ENCODE measurements at regions not wholly inside any gene's neighbourhood (a gene's known extent, or its start where the extent isn't known, plus 50 kb on each side); places are given as distances from the start of the nearest gene placed in this dataset.

- CTCF ChIA-PET: no interaction called here
- no TSS peak for BruUV-seq (replicated peaks)
- peak overlapping the region; percentile 33 for H3K27ac Mint-ChIP-seq (ENCODE audit: unreplicated experiment)
- H3K4me3 Mint-ChIP-seq (ENCODE audit: low read depth, unreplicated experiment): no peak overlapping the region
- peaks cover 36% of the 10 kb centered on the region for H3K4me1 Mint-ChIP-seq (ENCODE audit: low read depth, unreplicated experiment)
- no peaks in the 10 kb centered on the region for H3K9me3 Mint-ChIP-seq (ENCODE audit: low read depth, unreplicated experiment)
- TF ChIP-seq CTCF (IDR thresholded peaks at IDR 0.05; ENCODE audit: unreplicated experiment): no peak
- peaks cover 11% of the 10 kb centered on the region for H3K36me3 Mint-ChIP-seq (ENCODE audit: insufficient read depth, unreplicated experiment)
- intact Hi-C loops (cut with micrococcal nuclease; ENCODE audit: unreplicated experiment): no loop called here
- no peak for DNase-seq
- no peaks in the 10 kb centered on the region for H3K27me3 Mint-ChIP-seq (ENCODE audit: unreplicated experiment)
Measured at GRCh38 chr9:16057541-16057940, 504.7 kb downstream of the CCDC171 start.

- TF ChIP-seq CTCF (IDR thresholded peaks at IDR 0.05; ENCODE audit: unreplicated experiment): no peak
- CTCF ChIA-PET: no interaction called here
- Mint-ChIP-seq H3K27me3 (ENCODE audit: unreplicated experiment) (no peaks in the 10 kb centered on the region), H3K9me3 (ENCODE audit: low read depth, unreplicated experiment) (no peaks in the 10 kb centered on the region), H3K4me1 (ENCODE audit: low read depth, unreplicated experiment) (peaks cover 42% of the 10 kb centered on the region), H3K4me3 (ENCODE audit: low read depth, unreplicated experiment) (peak overlapping the region; percentile 8), H3K36me3 (ENCODE audit: insufficient read depth, unreplicated experiment) (peaks cover 14% of the 10 kb centered on the region), H3K27ac (ENCODE audit: unreplicated experiment) (peak overlapping the region; percentile 68)
- intact Hi-C loops (cut with micrococcal nuclease; ENCODE audit: unreplicated experiment): no loop called here
- DNase-seq: peak; percentile 13
- BruUV-seq (replicated peaks): no TSS peak
Measured at GRCh38 chr9:16058131-16058549, 505.3 kb downstream of the CCDC171 start.

- no peak for TF ChIP-seq CTCF (IDR thresholded peaks at IDR 0.05; ENCODE audit: unreplicated experiment)
- DNase-seq: no peak
- Mint-ChIP-seq H3K36me3 (ENCODE audit: insufficient read depth, unreplicated experiment) (peaks cover 14% of the 10 kb centered on the region), H3K27ac (ENCODE audit: unreplicated experiment) (peak overlapping the region; percentile 50), H3K27me3 (ENCODE audit: unreplicated experiment) (no peaks in the 10 kb centered on the region), H3K4me1 (ENCODE audit: low read depth, unreplicated experiment) (peaks cover 50% of the 10 kb centered on the region), H3K4me3 (ENCODE audit: low read depth, unreplicated experiment) (no peak overlapping the region), H3K9me3 (ENCODE audit: low read depth, unreplicated experiment) (no peaks in the 10 kb centered on the region)
- CTCF ChIA-PET: no interaction called here
- intact Hi-C loops (cut with micrococcal nuclease; ENCODE audit: unreplicated experiment): no loop called here
- no TSS peak for BruUV-seq (replicated peaks)
Measured at GRCh38 chr9:16060436-16061129, 507.7 kb downstream of the CCDC171 start.

GRCh38 chr9:16062542-16063240 is 509.8 kb downstream of the CCDC171 start:
- no peak for TF ChIP-seq CTCF (IDR thresholded peaks at IDR 0.05; ENCODE audit: unreplicated experiment)
- intact Hi-C loops (cut with micrococcal nuclease; ENCODE audit: unreplicated experiment): no loop called here
- H3K9me3 Mint-ChIP-seq (ENCODE audit: low read depth, unreplicated experiment): no peaks in the 10 kb centered on the region
- BruUV-seq (replicated peaks): no TSS peak
- peak overlapping the region; percentile 46 for H3K4me3 Mint-ChIP-seq (ENCODE audit: low read depth, unreplicated experiment)
- peak; percentile 67 for DNase-seq
- H3K4me1 Mint-ChIP-seq (ENCODE audit: low read depth, unreplicated experiment): peaks cover 45% of the 10 kb centered on the region
- no peaks in the 10 kb centered on the region for H3K27me3 Mint-ChIP-seq (ENCODE audit: unreplicated experiment)
- H3K27ac Mint-ChIP-seq (ENCODE audit: unreplicated experiment): peak overlapping the region; percentile 87
- CTCF ChIA-PET: interaction anchor here (1.1 kb wide), 1 partner anchor 21 kb away, joined by 3 read pairs; no protein-coding TSS in a partner anchor
- peaks cover 14% of the 10 kb centered on the region for H3K36me3 Mint-ChIP-seq (ENCODE audit: insufficient read depth, unreplicated experiment)
